GM18505 (cell line): ENCODE measurements at regions not wholly inside any gene's neighbourhood (a gene's known extent, or its start where the extent isn't known, plus 50 kb on each side); places are given as distances from the start of the nearest gene placed in this dataset.
"Not testable (repeated sequence)": the region's sequence is repeated elsewhere in the genome, so short reads cannot be mapped to it uniquely, and the experiment has no call there.

Experiments used
- ATAC-seq: cut with Tn5 transposase; IDR thresholded peaks from one replicate; pipeline ENCODE4 v1.9.1; 2021; ENCODE audit not compliant: unreplicated experiment
- POLR2A ChIP-seq: IDR thresholded peaks from 4 replicates; pipeline ENCODE4 v1.6.1; 2011; ENCODE audit warnings: borderline replicate concordance; ENCODE audit not compliant: insufficient read depth, insufficient read length; ENCODE audit errors: extremely low read depth

GRCh38 chr10:117792214-117792613, 249.7 kb downstream of the EMX2 start:
- no peak for TF ChIP-seq POLR2A
- ATAC-seq: no peak

GRCh38 chr10:117796130-117796745, 250.5 kb downstream of the RAB11FIP2 start:
- no peak for ATAC-seq

GRCh38 chr10:117797296-117797695, 249.4 kb downstream of the RAB11FIP2 start:
- TF ChIP-seq POLR2A: no peak
- ATAC-seq: no peak

More at GRCh38 chr10:117796130-117796745, 250.5 kb downstream of the RAB11FIP2 start:
- TF ChIP-seq POLR2A: no peak

GRCh38 chr10:117801691-117802090, 245.1 kb downstream of the RAB11FIP2 start:
- no peak for ATAC-seq
- TF ChIP-seq POLR2A: no peak

- no peak for TF ChIP-seq POLR2A
- ATAC-seq: no peak
Measured at GRCh38 chr10:117804470-117805011, 242.2 kb downstream of the RAB11FIP2 start.

- TF ChIP-seq POLR2A: no peak
- no peak for ATAC-seq
Measured at GRCh38 chr10:117805139-117805538, 241.6 kb downstream of the RAB11FIP2 start.

GRCh38 chr10:117807441-117807840, 239.3 kb downstream of the RAB11FIP2 start:
- ATAC-seq: no peak
- no peak for TF ChIP-seq POLR2A

GRCh38 chr10:117815816-117816215, 230.9 kb downstream of the RAB11FIP2 start:
- not testable (repeated sequence) for ATAC-seq

- TF ChIP-seq POLR2A: no peak
- ATAC-seq: no peak
Measured at GRCh38 chr10:117817116-117817515, 229.6 kb downstream of the RAB11FIP2 start.

GRCh38 chr10:117818721-117819120, 228.0 kb downstream of the RAB11FIP2 start:
- ATAC-seq: no peak

GRCh38 chr10:117819304-117819703, 227.4 kb downstream of the RAB11FIP2 start:
- ATAC-seq: no peak
- TF ChIP-seq POLR2A: no peak

More at GRCh38 chr10:117818721-117819120, 228.0 kb downstream of the RAB11FIP2 start:
- no peak for TF ChIP-seq POLR2A

GRCh38 chr10:117823980-117824379, 222.8 kb downstream of the RAB11FIP2 start:
- no peak for TF ChIP-seq POLR2A

GRCh38 chr10:117830205-117830604, 216.5 kb downstream of the RAB11FIP2 start:
- no peak for TF ChIP-seq POLR2A
- no peak for ATAC-seq

More at GRCh38 chr10:117823980-117824379, 222.8 kb downstream of the RAB11FIP2 start:
- no peak for ATAC-seq

- ATAC-seq: no peak
- TF ChIP-seq POLR2A: no peak
Measured at GRCh38 chr10:117830787-117831212, 215.9 kb downstream of the RAB11FIP2 start.

- ATAC-seq: not testable (repeated sequence)
Measured at GRCh38 chr10:117838500-117839498, 207.9 kb downstream of the RAB11FIP2 start.

GRCh38 chr10:117856426-117856825, 190.3 kb downstream of the RAB11FIP2 start:
- ATAC-seq: not testable (repeated sequence)
